Activated CD8-positive, alpha-beta T cell treated with anti-CD3 and anti-CD28 coated beads for 36 hours (primary cell): ENCODE measurements at regions not wholly inside any gene's neighbourhood (a gene's known extent, or its start where the extent isn't known, plus 50 kb on each side); places are given as distances from the start of the nearest gene placed in this dataset.

Experiments used
- ATAC-seq: fragments of 200-7000 bp; cut with Tn5 transposase; one replicate; pipeline ENCODE4 v1.10.0; 2021; ENCODE audit warnings: mild to moderate bottlenecking, moderate library complexity
- CTCF ChIA-PET: fragments of 350-600 bp; sonication (Branson Sonifier 250); formaldehyde crosslinking; loops from one replicate; lab custom pipeline; 2021; ENCODE audit warnings: antibody characterized with exemption; lab: Charles Lee
- POLR2A ChIA-PET: fragments of 350-600 bp; sonication (Branson Sonifier 250); formaldehyde crosslinking; loops from one replicate; lab custom pipeline; 2021; ENCODE audit warnings: antibody characterized with exemption; lab: Charles Lee
- DNase-seq: peaks from one replicate; pipeline ENCODE4 v3.0.0-alpha.2; 2020
- H3K27ac Mint-ChIP-seq: one replicate; pipeline ENCODE4 v1.8.0; 2021; ENCODE audit warnings: mild to moderate bottlenecking, mixed read lengths
- H3K27me3 Mint-ChIP-seq: one replicate; pipeline ENCODE4 v1.8.0; 2021; ENCODE audit warnings: mixed read lengths
- H3K36me3 Mint-ChIP-seq: one replicate; pipeline ENCODE4 v1.8.0; 2021; ENCODE audit warnings: low read depth, mixed read lengths
- H3K4me1 Mint-ChIP-seq: one replicate; pipeline ENCODE4 v1.8.0; 2021; ENCODE audit warnings: low read depth, mixed read lengths
- H3K4me3 Mint-ChIP-seq: one replicate; pipeline ENCODE4 v1.8.0; 2021; ENCODE audit warnings: mild to moderate bottlenecking, moderate library complexity, mixed read lengths
- H3K9me3 Mint-ChIP-seq: one replicate; pipeline ENCODE4 v1.8.0; 2021; ENCODE audit warnings: mixed read lengths
- intact Hi-C: fragments of 100-400 bp; cut with micrococcal nuclease; formaldehyde crosslinking; loops from one replicate; pipeline ENCODE4 v1.10.0; 2022
- TF ChIP-seq, protein P1 (sequence below): fragments of 200-600 bp; IDR thresholded peaks from one replicate; pipeline ENCODE4 v1.8.0; 2022; ENCODE audit warnings: antibody characterized with exemption, mild to moderate bottlenecking

- H3K9me3 Mint-ChIP-seq, result no peaks in the 10 kb centered on the region
- ChIA-PET CTCF (no interaction called here), POLR2A (no interaction called here)
- no peak for ATAC-seq
- no peak overlapping the region for H3K27ac Mint-ChIP-seq
- no peaks in the 10 kb centered on the region for H3K4me1 Mint-ChIP-seq
- H3K36me3 Mint-ChIP-seq, result no peaks in the 10 kb centered on the region
- intact Hi-C loops, result no loop called here
- TF ChIP-seq, protein P1, sequence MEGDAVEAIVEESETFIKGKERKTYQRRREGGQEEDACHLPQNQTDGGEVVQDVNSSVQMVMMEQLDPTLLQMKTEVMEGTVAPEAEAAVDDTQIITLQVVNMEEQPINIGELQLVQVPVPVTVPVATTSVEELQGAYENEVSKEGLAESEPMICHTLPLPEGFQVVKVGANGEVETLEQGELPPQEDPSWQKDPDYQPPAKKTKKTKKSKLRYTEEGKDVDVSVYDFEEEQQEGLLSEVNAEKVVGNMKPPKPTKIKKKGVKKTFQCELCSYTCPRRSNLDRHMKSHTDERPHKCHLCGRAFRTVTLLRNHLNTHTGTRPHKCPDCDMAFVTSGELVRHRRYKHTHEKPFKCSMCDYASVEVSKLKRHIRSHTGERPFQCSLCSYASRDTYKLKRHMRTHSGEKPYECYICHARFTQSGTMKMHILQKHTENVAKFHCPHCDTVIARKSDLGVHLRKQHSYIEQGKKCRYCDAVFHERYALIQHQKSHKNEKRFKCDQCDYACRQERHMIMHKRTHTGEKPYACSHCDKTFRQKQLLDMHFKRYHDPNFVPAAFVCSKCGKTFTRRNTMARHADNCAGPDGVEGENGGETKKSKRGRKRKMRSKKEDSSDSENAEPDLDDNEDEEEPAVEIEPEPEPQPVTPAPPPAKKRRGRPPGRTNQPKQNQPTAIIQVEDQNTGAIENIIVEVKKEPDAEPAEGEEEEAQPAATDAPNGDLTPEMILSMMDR, result no peak
- no peak overlapping the region for H3K4me3 Mint-ChIP-seq
- no peak for DNase-seq
- peaks cover 21% of the 10 kb centered on the region for H3K27me3 Mint-ChIP-seq
These were observed 298.8 kb downstream of the SP3 start for GRCh38 chr2:173666171-173666888.

DNA sequence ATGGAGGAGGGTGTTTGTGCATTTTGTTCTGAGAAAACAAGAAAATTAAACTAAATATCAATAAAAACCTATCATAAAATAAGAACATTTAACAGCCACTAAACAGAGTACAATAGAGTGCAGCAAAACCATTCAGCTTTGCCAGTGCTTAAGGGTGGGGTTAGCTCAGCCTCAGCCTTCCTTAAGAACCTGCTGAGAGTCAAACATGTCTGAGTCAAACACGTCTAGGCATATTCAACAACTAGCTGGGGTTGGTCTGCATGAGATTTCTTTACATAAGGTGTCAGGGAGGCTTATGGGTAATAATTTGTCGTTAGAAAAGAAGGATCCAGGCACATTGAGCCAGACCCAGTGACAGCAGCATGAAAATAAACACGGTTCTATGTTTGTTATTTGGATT, 298.2 kb downstream of the SP3 start:
- Mint-ChIP-seq H3K4me3 (no peak overlapping the region), H3K4me1 (no peaks in the 10 kb centered on the region), H3K27me3 (peaks cover 21% of the 10 kb centered on the region), H3K36me3 (no peaks in the 10 kb centered on the region), H3K27ac (no peak overlapping the region), H3K9me3 (no peaks in the 10 kb centered on the region)
- DNase-seq (no peak), ATAC-seq (no peak)
- POLR2A ChIA-PET, result no interaction called here
- TF ChIP-seq, protein P1, result no peak
- CTCF ChIA-PET, result no interaction called here
- intact Hi-C loops, result no loop called here

GRCh38 chr2:173667415-173667814, 297.8 kb downstream of the SP3 start:
- ChIA-PET CTCF (interaction anchor here (1.5 kb wide), 1 partner anchor 265 kb away, joined by 4 read pairs; no protein-coding TSS in a partner anchor), POLR2A (no interaction called here)
- H3K4me3 Mint-ChIP-seq, result no peak overlapping the region
- peaks cover 20% of the 10 kb centered on the region for H3K27me3 Mint-ChIP-seq
- H3K4me1 Mint-ChIP-seq, result no peaks in the 10 kb centered on the region
- intact Hi-C loops, result no loop called here
- H3K9me3 Mint-ChIP-seq, result no peaks in the 10 kb centered on the region
- TF ChIP-seq, protein P1, result no peak
- no peaks in the 10 kb centered on the region for H3K36me3 Mint-ChIP-seq
- no peak overlapping the region for H3K27ac Mint-ChIP-seq
- DNase-seq (no peak), ATAC-seq (no peak)

DNA sequence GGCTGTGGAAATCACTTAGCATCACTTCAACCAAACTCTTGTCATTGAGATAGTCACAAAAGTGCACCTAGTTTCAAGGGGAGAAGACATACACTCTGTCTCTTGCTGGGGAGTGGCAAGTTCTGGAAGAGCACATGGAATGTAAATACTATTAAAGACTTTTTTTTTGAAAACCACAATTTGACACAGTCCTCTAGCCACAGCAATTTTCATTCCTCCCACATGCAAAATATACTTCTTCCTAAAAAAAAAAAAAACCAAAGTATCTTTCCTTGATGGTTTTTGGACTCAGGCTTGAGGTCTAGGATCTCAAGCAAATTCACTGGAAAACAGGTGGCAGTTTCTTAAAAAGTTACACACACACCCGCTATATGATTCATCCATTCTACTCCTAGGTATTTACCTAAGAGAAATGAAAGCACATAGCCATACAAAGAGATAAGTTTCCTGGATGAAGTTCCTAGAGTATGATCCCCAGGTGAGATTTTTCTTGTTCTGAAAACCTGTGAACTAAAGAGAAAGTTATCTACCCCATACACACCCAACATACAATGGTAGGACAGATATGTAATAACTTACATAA, 295.8 kb downstream of the SP3 start:
- intact Hi-C loops, result no loop called here
- Mint-ChIP-seq H3K36me3 (no peaks in the 10 kb centered on the region), H3K27ac (no peak overlapping the region), H3K4me1 (no peaks in the 10 kb centered on the region), H3K9me3 (no peaks in the 10 kb centered on the region), H3K27me3 (peaks cover 15% of the 10 kb centered on the region), H3K4me3 (no peak overlapping the region)
- TF ChIP-seq, protein P1, result no peak
- ATAC-seq, result no peak
- CTCF ChIA-PET, result no interaction called here
- DNase-seq, result no peak
- POLR2A ChIA-PET, result no interaction called here

DNA sequence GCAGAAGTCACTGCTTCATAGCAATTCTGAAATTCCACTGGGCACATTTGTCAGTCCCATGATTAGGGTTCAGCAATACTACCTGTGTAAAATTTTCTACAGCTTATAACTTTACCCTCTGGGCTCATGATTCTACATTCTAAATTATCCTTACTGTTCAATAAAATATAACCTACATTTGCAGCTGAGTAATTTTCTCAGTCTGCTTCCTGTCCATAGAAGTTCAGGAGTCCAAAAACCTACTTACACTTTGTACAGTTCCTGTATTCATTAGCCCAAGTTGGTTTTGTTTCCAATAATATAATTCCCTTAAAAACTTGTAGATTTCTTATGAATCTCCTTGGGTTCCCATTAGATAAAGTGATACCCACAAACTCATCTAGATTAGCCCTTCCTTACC, 295.3 kb downstream of the SP3 start:
- DNase-seq (no peak), ATAC-seq (no peak)
- Mint-ChIP-seq H3K4me3 (no peak overlapping the region), H3K9me3 (no peaks in the 10 kb centered on the region), H3K4me1 (no peaks in the 10 kb centered on the region), H3K27ac (no peak overlapping the region), H3K27me3 (peaks cover 12% of the 10 kb centered on the region), H3K36me3 (no peaks in the 10 kb centered on the region)
- ChIA-PET CTCF (no interaction called here), POLR2A (no interaction called here)
- intact Hi-C loops, result no loop called here
- TF ChIP-seq, protein P1, result no peak
